B cell (primary cell): ENCODE measurements at regions not wholly inside any gene's neighbourhood (a gene's known extent, or its start where the extent isn't known, plus 50 kb on each side); places are given as distances from the start of the nearest gene placed in this dataset.

Experiments used
- ATAC-seq: fragments of 200-7000 bp; cut with Tn5 transposase; one replicate; pipeline ENCODE4 v1.10.0; 2021; ENCODE audit warnings: low read depth, mild to moderate bottlenecking, moderate number of reproducible peaks, moderate library complexity
- CTCF ChIA-PET: fragments of 350-600 bp; sonication (Branson Sonifier 250); formaldehyde crosslinking; loops from one replicate; lab custom pipeline; 2021; ENCODE audit warnings: antibody characterized with exemption, inconsistent platforms; lab: Charles Lee
- POLR2A ChIA-PET: fragments of 350-600 bp; sonication (Branson Sonifier 250); formaldehyde crosslinking; loops from one replicate; lab custom pipeline; 2021; ENCODE audit warnings: antibody characterized with exemption; lab: Charles Lee
- DNase-seq: peaks from one replicate; pipeline ENCODE4 v3.0.0; 2013
- H2AFZ ChIP-seq: 2 replicates; pipeline ENCODE4 v1.6.1; 2012; ENCODE audit warnings: mild to moderate bottlenecking, low read depth, low read length; ENCODE audit not compliant: insufficient read depth, poor library complexity, severe bottlenecking
- H3K27ac ChIP-seq, 2 donors: 1 replicate in 1 of 2; 2 replicates in 1 of 2; pipeline ENCODE4 v1.5.1; 2012 to 2013; ENCODE audit warnings: low read length in 2 of 2, mild to moderate bottlenecking in 2 of 2, moderate library complexity in 1 of 2
- H3K27me3 ChIP-seq, 4 experiments: fragments of 200-600 bp in 1 of 4; sonication (generic) in 1 of 4; replicated peaks in 1 of 4; 1 replicate in 2 of 4; 2 replicates in 2 of 4; pipeline versions ENCODE4 v1.6.1 to v1.7.0; 2013 to 2016; ENCODE audit warnings: low read length in 3 of 4, mild to moderate bottlenecking in 2 of 4, mixed read lengths in 1 of 4, moderate library complexity in 1 of 4; ENCODE audit not compliant: insufficient read depth in 4 of 4, control insufficient read depth in 3 of 4; ENCODE audit errors: control extremely low read depth in 1 of 4
- H3K36me3 ChIP-seq, 2 experiments: replicated peaks in 1 of 2; 1 replicate in 1 of 2; 2 replicates in 1 of 2; pipeline versions ENCODE4 v1.6.1 to v1.7.1; 2013; ENCODE audit warnings: low read length in 1 of 2; ENCODE audit not compliant: insufficient read depth in 2 of 2, control insufficient read depth in 1 of 2; ENCODE audit errors: control extremely low read depth in 1 of 2, extremely low read depth in 1 of 2
- H3K4me1 ChIP-seq, 2 donors: fragments of 200-600 bp in 1 of 2; sonication (generic) in 1 of 2; 1 replicate in 1 of 2; 2 replicates in 1 of 2; pipeline versions ENCODE4 v1.5.1 to v1.6.1; 2013 to 2017; ENCODE audit warnings: low read length in 2 of 2; ENCODE audit not compliant: control insufficient read depth in 2 of 2, insufficient read depth in 2 of 2
- H3K4me2 ChIP-seq: replicated peaks from 2 replicates; pipeline ENCODE3; 2012; ENCODE audit warnings: mild to moderate bottlenecking, low read depth, low read length; ENCODE audit not compliant: poor library complexity, severe bottlenecking
- H3K4me3 ChIP-seq, 5 experiments: fragments of 200-600 bp in 1 of 5; sonication (generic) in 1 of 5; 1 replicate in 3 of 5; 2 replicates in 2 of 5; pipeline versions ENCODE4 v1.5.1 to v1.7.0; 2011 to 2016; ENCODE audit warnings: low read length in 4 of 5, mild to moderate bottlenecking in 4 of 5, low read depth in 2 of 5, control low read depth in 1 of 5, moderate library complexity in 1 of 5; ENCODE audit not compliant: insufficient read depth in 1 of 5; ENCODE audit errors: control extremely low read depth in 1 of 5, extremely low read depth in 1 of 5
- H3K79me2 ChIP-seq: fragments of 200-600 bp; sonication (generic); one replicate; pipeline ENCODE4 v1.6.0; 2016; ENCODE audit warnings: low read length; ENCODE audit not compliant: control insufficient read depth, insufficient read depth
- H3K9ac ChIP-seq: fragments of 200-600 bp; sonication (generic); 2 replicates; pipeline ENCODE4 v1.6.1; 2017; ENCODE audit warnings: mild to moderate bottlenecking, low read length, moderate library complexity
- H3K9me3 ChIP-seq, 3 donors: one replicate each; pipeline versions ENCODE4 v1.6.1 to v1.7.1; 2013; ENCODE audit warnings: low read length in 2 of 3; ENCODE audit not compliant: control insufficient read depth in 2 of 3, insufficient read depth in 1 of 3; ENCODE audit errors: control extremely low read depth in 1 of 3
- H4K20me1 ChIP-seq: 2 replicates; pipeline ENCODE4 v1.6.0; 2012; ENCODE audit warnings: mild to moderate bottlenecking, low read length; ENCODE audit not compliant: insufficient read depth, control insufficient read depth, poor library complexity, severe bottlenecking
- H3K27ac Mint-ChIP-seq: one replicate; pipeline ENCODE4 v1.8.0; 2021; ENCODE audit warnings: mixed read lengths
- H3K27me3 Mint-ChIP-seq: one replicate; pipeline ENCODE4 v1.8.0; 2021; ENCODE audit warnings: mixed read lengths
- H3K4me1 Mint-ChIP-seq: one replicate; pipeline ENCODE4 v1.8.0; 2021; ENCODE audit warnings: mixed read lengths
- H3K4me3 Mint-ChIP-seq: one replicate; pipeline ENCODE4 v1.8.0; 2021; ENCODE audit warnings: mixed read lengths
- H3K9me3 Mint-ChIP-seq: one replicate; pipeline ENCODE4 v1.8.0; 2022; ENCODE audit warnings: mixed read lengths; ENCODE audit not compliant: insufficient read depth
- EZH2 ChIP-seq: IDR thresholded peaks from 2 replicates; pipeline ENCODE4 v1.6.1; 2012; ENCODE audit warnings: borderline replicate concordance, low read depth, mild to moderate bottlenecking, moderate library complexity, low read length; ENCODE audit not compliant: insufficient read depth, poor library complexity, severe bottlenecking
- WGBS: methylation state at CpG from one replicate; pipeline ENCODE4 v1.1.5; 2013; ENCODE audit warnings: missing lambda C conversion rate; ENCODE audit not compliant: insufficient coverage; 5-methylcytosine and 5-hydroxymethylcytosine counted together
- intact Hi-C: fragments of 100-400 bp; cut with micrococcal nuclease; formaldehyde crosslinking; loops from one replicate; pipeline ENCODE4 v1.10.0; 2022
- TF ChIP-seq, protein P1 (sequence below): fragments of 200-600 bp; IDR thresholded peaks from one replicate; pipeline ENCODE4 v1.8.0; 2022; ENCODE audit warnings: antibody characterized with exemption, mild to moderate bottlenecking

GRCh38 chr13:90933097-90933826, 414.2 kb upstream of the MIR17HG start:
- POLR2A ChIA-PET = no interaction called here
- Histone ChIP-seq H3K9ac (no peak overlapping the region), H3K79me2 (no peaks in the 10 kb centered on the region), H3K36me3 (no peaks in the 10 kb centered on the region), H3K27ac (no peak overlapping the region), H3K27me3 (no peaks in the 10 kb centered on the region), H3K4me3 (no peak overlapping the region), H3K9me3 (peaks cover 0 to 2% (median 0%) of the 10 kb centered on the region in 3 donors), H3K4me2 (no peak overlapping the region), H4K20me1 (no peaks in the 10 kb centered on the region), H2AFZ (no peak overlapping the region), H3K4me1 (no peaks in the 10 kb centered on the region)
- CTCF ChIA-PET = no interaction called here
- intact Hi-C loops = no loop called here
- no peaks in the 10 kb centered on the region for H3K4me1 Mint-ChIP-seq
- no peak overlapping the region for H3K27ac Mint-ChIP-seq
- H3K4me3 Mint-ChIP-seq = no peak overlapping the region
- peaks cover 2% of the 10 kb centered on the region for H3K9me3 Mint-ChIP-seq
- ATAC-seq (no peak), DNase-seq (no peak)
- WGBS = no CpG with 5 or more reads among the region's 3 CpGs
- H3K27me3 Mint-ChIP-seq = no peaks in the 10 kb centered on the region
- TF ChIP-seq, protein P1, sequence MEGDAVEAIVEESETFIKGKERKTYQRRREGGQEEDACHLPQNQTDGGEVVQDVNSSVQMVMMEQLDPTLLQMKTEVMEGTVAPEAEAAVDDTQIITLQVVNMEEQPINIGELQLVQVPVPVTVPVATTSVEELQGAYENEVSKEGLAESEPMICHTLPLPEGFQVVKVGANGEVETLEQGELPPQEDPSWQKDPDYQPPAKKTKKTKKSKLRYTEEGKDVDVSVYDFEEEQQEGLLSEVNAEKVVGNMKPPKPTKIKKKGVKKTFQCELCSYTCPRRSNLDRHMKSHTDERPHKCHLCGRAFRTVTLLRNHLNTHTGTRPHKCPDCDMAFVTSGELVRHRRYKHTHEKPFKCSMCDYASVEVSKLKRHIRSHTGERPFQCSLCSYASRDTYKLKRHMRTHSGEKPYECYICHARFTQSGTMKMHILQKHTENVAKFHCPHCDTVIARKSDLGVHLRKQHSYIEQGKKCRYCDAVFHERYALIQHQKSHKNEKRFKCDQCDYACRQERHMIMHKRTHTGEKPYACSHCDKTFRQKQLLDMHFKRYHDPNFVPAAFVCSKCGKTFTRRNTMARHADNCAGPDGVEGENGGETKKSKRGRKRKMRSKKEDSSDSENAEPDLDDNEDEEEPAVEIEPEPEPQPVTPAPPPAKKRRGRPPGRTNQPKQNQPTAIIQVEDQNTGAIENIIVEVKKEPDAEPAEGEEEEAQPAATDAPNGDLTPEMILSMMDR = no peak
- TF ChIP-seq EZH2 = no peak

DNA sequence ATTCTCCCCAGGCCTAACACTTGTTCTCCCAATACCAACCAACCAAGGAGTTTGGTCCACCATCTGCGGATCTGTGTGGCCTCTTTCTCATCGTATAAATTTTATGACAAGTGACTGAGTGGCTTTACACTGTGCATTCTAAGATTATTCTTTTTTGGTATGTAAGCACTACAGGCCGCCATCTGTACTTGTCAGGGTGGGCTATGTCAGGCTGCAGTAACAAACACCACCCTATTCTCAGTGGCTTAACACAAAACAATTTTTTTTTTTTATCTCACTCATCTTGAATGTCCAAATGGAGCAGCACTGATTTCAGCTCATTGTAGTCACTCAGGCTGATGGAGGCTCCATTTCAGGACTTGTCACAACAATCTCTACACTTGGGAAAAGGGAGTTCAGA, 412.7 kb upstream of the MIR17HG start:
- H3K27me3 ChIP-seq = no peaks in the 10 kb centered on the region
- H3K9me3 ChIP-seq = peaks cover 0 to 2% (median 0%) of the 10 kb centered on the region in 3 donors
- H3K9me3 Mint-ChIP-seq = peaks cover 2% of the 10 kb centered on the region
- TF ChIP-seq, protein P1 = no peak
- no peak for TF ChIP-seq EZH2
- H2AFZ ChIP-seq = no peak overlapping the region
- H3K36me3 ChIP-seq = no peaks in the 10 kb centered on the region
- intact Hi-C loops = no loop called here
- no peak overlapping the region for H3K4me3 Mint-ChIP-seq
- POLR2A ChIA-PET = no interaction called here
- WGBS = no CpG with 5 or more reads among the region's 3 CpGs
- H3K27me3 Mint-ChIP-seq = no peaks in the 10 kb centered on the region
- CTCF ChIA-PET = no interaction called here
- H3K27ac ChIP-seq = no peak overlapping the region
- no peak overlapping the region for H3K4me2 ChIP-seq
- ATAC-seq (no peak), DNase-seq (no peak)
- no peaks in the 10 kb centered on the region for H3K4me1 Mint-ChIP-seq
- H4K20me1 ChIP-seq = no peaks in the 10 kb centered on the region
- no peak overlapping the region for H3K9ac ChIP-seq
- no peak overlapping the region for H3K27ac Mint-ChIP-seq
- H3K4me3 ChIP-seq = no peak overlapping the region
- no peaks in the 10 kb centered on the region for H3K79me2 ChIP-seq
- H3K4me1 ChIP-seq = no peaks in the 10 kb centered on the region
